ENCODE measurements at regions not wholly inside any gene's neighbourhood (a gene's known extent, or its start where the extent isn't known, plus 50 kb on each side); places are given as distances from the start of the nearest gene placed in this dataset.

DNA sequence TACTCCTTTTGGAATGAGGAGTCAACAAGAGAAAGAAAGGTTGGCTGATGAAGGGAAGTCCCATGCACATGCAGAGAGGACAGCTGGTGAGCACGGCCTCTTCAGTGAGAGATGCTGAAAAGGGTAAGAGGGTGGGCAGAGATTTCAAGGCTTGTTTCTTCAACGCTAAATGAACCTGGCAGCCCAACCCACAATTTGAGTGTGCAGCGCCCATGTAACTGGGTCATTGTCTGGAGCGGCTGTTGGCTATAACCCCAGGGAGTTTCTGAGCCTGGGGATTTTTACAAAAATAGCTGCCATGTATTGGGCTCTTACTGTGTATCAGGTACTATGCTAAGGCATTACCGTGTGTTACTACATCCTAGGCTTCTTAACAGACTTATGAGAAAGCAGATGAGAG is 594.1 kb downstream of the ETS1 start:
- Histone ChIP-seq H3K4me3 (ENCODE audit: insufficient read depth, low read depth, low read length) (no peak overlapping the region), H3K36me3 (ENCODE audit: control insufficient read depth, insufficient read depth, low read length) (no peaks in the 10 kb centered on the region), H3K9ac (ENCODE audit: low read depth, low read length) (no peak overlapping the region), H3K9me3 (ENCODE audit: control insufficient read depth, insufficient read depth, low read length) (no peaks in the 10 kb centered on the region), H3K4me2 (ENCODE audit: low read depth, low read length) (no peak overlapping the region), H3K27ac (ENCODE audit: insufficient read depth, low read length) (no peak overlapping the region), H2BK120ac (ENCODE audit: low read depth, low read length) (no peak overlapping the region), H3K18ac (ENCODE audit: low read depth, low read length) (no peak overlapping the region), H3K14ac (replicated peaks; ENCODE audit: low read depth, low read length) (no peak overlapping the region), H4K91ac (ENCODE audit: insufficient read depth, low read depth, low read length) (0 out of 2 replicates have a peak overlapping the region, but pooled peaks have one; percentile 73), H3K23ac (ENCODE audit: low read depth, low read length) (no peak overlapping the region), H2BK15ac (ENCODE audit: low read depth, low read length) (0 out of 3 replicates have a peak overlapping the region, but pooled peaks have one; percentile 93), H4K8ac (ENCODE audit: low read depth in 2 of 2, low read length in 2 of 2) (no peak overlapping the region; a peak in 1 of 4 replicates), H3K9me1 (ENCODE audit: insufficient read depth, low read length) (peaks cover 3% of the 10 kb centered on the region; the same call in 1 of the 2 replicates), H2AK5ac (ENCODE audit: low read depth, low read length) (0 out of 2 replicates have a peak overlapping the region, but pooled peaks have one; percentile 52), H2AFZ (replicated peaks; ENCODE audit: low read length, poor library complexity) (no peak overlapping the region), H2BK20ac (ENCODE audit: low read depth, low read length) (no peak overlapping the region), H3K79me1 (ENCODE audit: low read depth in 1 of 2, low read length in 2 of 2) (no peaks in the 10 kb centered on the region), H3K4ac (ENCODE audit: low read depth, low read length) (no peak overlapping the region), H3K4me1 (ENCODE audit: control insufficient read depth, insufficient read depth, low read length) (peaks cover 10% of the 10 kb centered on the region), H4K20me1 (ENCODE audit: insufficient read depth, low read length) (no peaks in the 10 kb centered on the region), H3K56ac (ENCODE audit: extremely low read depth, insufficient read depth, low read length) (no peak overlapping the region), H2BK5ac (ENCODE audit: low read depth, low read length, poor library complexity, severe bottlenecking) (no peak overlapping the region), H4K5ac (ENCODE audit: low read depth, low read length) (no peak overlapping the region), H3K27me3 (ENCODE audit: control insufficient read depth, insufficient read depth, low read length) (no peaks in the 10 kb centered on the region), H2AK9ac (replicated peaks; ENCODE audit: low read depth, low read length, poor library complexity) (no peak overlapping the region)
- intact Hi-C loops (cut with micrococcal nuclease) (no loop called here), in situ Hi-C loops (cut with MboI; ENCODE audit: low sequenced_read_pairs) (no loop called here), dilution Hi-C loops (cut with HindIII; ENCODE audit: low sequenced_read_pairs, unreplicated experiment) (no loop called here)
- 96% methylated on average over 4 of the region's 5 CpGs; no CpG with 5 or more reads in 1 of the 2 experiments for WGBS, 2 experiments (ENCODE audit: extremely low coverage in 2 of 2, insufficient read length in 1 of 2)
- CTCF ChIA-PET, result no interaction called here
- BruUV-seq (replicated peaks), result no TSS peak
- DNase-seq (no peak), ATAC-seq (ENCODE audit: low read depth) (no peak)
- TF ChIP-seq MXI1 (IDR thresholded peaks at IDR 0.05; ENCODE audit: borderline replicate concordance, low read depth, low read length), result no peak
- TF ChIP-seq MAZ (IDR thresholded peaks at IDR 0.05; ENCODE audit: borderline replicate concordance, low read depth, low read length), result no peak
- TF ChIP-seq MAFK (IDR thresholded peaks at IDR 0.05; ENCODE audit: low read depth, low read length), result no peak
- no peak for TF ChIP-seq NFE2L2 (IDR thresholded peaks at IDR 0.05; ENCODE audit: low read depth, low read length)
- TF ChIP-seq CEBPB (IDR thresholded peaks at IDR 0.05; ENCODE audit: low read depth, low read length), result no peak
- TF ChIP-seq RFX5 (IDR thresholded peaks at IDR 0.05; ENCODE audit: low read depth, low read length), result no peak
- TF ChIP-seq, protein P1, sequence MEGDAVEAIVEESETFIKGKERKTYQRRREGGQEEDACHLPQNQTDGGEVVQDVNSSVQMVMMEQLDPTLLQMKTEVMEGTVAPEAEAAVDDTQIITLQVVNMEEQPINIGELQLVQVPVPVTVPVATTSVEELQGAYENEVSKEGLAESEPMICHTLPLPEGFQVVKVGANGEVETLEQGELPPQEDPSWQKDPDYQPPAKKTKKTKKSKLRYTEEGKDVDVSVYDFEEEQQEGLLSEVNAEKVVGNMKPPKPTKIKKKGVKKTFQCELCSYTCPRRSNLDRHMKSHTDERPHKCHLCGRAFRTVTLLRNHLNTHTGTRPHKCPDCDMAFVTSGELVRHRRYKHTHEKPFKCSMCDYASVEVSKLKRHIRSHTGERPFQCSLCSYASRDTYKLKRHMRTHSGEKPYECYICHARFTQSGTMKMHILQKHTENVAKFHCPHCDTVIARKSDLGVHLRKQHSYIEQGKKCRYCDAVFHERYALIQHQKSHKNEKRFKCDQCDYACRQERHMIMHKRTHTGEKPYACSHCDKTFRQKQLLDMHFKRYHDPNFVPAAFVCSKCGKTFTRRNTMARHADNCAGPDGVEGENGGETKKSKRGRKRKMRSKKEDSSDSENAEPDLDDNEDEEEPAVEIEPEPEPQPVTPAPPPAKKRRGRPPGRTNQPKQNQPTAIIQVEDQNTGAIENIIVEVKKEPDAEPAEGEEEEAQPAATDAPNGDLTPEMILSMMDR (conservative IDR thresholded peaks at IDR 0.05; ENCODE audit: low read depth, low read length), result no peak
- TF ChIP-seq, protein P2, sequence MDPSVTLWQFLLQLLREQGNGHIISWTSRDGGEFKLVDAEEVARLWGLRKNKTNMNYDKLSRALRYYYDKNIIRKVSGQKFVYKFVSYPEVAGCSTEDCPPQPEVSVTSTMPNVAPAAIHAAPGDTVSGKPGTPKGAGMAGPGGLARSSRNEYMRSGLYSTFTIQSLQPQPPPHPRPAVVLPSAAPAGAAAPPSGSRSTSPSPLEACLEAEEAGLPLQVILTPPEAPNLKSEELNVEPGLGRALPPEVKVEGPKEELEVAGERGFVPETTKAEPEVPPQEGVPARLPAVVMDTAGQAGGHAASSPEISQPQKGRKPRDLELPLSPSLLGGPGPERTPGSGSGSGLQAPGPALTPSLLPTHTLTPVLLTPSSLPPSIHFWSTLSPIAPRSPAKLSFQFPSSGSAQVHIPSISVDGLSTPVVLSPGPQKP (IDR thresholded peaks at IDR 0.05; ENCODE audit: borderline replicate concordance, low read depth, low read length), result no peak
- POLR2A ChIA-PET (ENCODE audit: unreplicated experiment), result no interaction called here
